ENCODE measurements at regions not wholly inside any gene's neighbourhood (a gene's known extent, or its start where the extent isn't known, plus 50 kb on each side); places are given as distances from the start of the nearest gene placed in this dataset.
"Not testable (repeated sequence)": the region's sequence is repeated elsewhere in the genome, so short reads cannot be mapped to it uniquely, and the experiment has no call there.

DNA sequence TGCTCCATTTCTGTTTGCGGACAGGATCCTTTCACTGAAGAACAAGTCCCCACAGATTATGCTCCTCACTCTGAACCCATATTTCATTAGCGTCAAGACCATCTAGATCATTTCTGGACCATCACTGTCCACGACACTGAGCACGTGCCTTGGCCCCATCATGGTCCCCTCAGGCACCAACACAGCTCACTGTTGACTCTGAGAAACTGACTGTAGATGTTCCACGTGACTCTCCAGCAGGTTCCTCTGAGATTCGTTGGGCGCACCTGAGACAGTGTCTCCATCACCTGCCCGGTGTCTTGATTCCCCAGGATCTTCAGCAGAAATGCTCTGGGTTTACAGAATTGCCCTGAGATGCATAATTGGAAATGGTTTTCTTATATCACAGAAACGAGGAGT lies 985.4 kb downstream of the TMEM121 start:
- ATAC-seq, result no peak
- no peak overlapping the region for H3K27ac ChIP-seq
- TF ChIP-seq, protein P1, sequence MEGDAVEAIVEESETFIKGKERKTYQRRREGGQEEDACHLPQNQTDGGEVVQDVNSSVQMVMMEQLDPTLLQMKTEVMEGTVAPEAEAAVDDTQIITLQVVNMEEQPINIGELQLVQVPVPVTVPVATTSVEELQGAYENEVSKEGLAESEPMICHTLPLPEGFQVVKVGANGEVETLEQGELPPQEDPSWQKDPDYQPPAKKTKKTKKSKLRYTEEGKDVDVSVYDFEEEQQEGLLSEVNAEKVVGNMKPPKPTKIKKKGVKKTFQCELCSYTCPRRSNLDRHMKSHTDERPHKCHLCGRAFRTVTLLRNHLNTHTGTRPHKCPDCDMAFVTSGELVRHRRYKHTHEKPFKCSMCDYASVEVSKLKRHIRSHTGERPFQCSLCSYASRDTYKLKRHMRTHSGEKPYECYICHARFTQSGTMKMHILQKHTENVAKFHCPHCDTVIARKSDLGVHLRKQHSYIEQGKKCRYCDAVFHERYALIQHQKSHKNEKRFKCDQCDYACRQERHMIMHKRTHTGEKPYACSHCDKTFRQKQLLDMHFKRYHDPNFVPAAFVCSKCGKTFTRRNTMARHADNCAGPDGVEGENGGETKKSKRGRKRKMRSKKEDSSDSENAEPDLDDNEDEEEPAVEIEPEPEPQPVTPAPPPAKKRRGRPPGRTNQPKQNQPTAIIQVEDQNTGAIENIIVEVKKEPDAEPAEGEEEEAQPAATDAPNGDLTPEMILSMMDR (IDR thresholded peaks at IDR 0.05), result no peak
- TF ChIP-seq POLR2A (IDR thresholded peaks at IDR 0.05), result no peak
- no peak overlapping the region for H3K4me3 ChIP-seq
- WGBS, 2 donors, result 46 to 47% methylated on average over 9 of the region's 9 CpGs
- no peaks in the 10 kb centered on the region for H3K27me3 ChIP-seq
- H3K9me3 ChIP-seq, result no peaks in the 10 kb centered on the region
- H3K4me1 ChIP-seq, result no peaks in the 10 kb centered on the region
- intact Hi-C loops (cut with DNase I), result no loop called here
- DNase-seq, result no peak
- H3K36me3 ChIP-seq (replicated peaks in 1 of 2; ENCODE audit: insufficient read depth in 1 of 2, low read depth in 2 of 2), result no peaks in the 10 kb centered on the region

DNA sequence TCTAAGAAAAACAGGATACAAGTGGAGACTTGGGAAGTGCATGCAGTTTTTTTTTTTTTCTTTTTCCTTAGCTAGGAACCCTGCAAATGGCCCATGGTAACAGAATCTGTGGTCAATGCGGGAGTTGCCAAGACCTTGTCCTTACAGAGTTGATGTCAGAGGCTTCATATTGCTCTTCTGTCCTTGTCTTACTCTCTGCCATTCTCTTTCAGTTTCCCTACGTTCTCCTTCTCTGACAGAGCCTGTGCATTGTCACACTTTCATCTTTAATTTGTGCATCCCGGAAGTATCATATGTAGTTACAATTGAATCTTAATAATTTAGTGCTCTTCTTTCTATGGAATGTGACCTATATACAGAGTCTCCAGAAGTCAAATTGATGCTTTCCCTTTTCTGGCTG lies 986.9 kb downstream of the TMEM121 start:
- DNase-seq (no peak), ATAC-seq (no peak)
- Histone ChIP-seq H3K27ac (no peak overlapping the region), H3K36me3 (replicated peaks in 1 of 2; ENCODE audit: insufficient read depth in 1 of 2, low read depth in 2 of 2) (no peaks in the 10 kb centered on the region), H3K4me3 (no peak overlapping the region), H3K9me3 (no peaks in the 10 kb centered on the region), H3K4me1 (no peaks in the 10 kb centered on the region), H3K27me3 (no peaks in the 10 kb centered on the region)
- no peak for TF ChIP-seq POLR2A (IDR thresholded peaks at IDR 0.05)
- TF ChIP-seq, protein P1 (IDR thresholded peaks at IDR 0.05), result no peak
- intact Hi-C loops (cut with DNase I), result no loop called here
- WGBS, 2 donors, result 25 to 39% methylated on average over 3 of the region's 3 CpGs

DNA sequence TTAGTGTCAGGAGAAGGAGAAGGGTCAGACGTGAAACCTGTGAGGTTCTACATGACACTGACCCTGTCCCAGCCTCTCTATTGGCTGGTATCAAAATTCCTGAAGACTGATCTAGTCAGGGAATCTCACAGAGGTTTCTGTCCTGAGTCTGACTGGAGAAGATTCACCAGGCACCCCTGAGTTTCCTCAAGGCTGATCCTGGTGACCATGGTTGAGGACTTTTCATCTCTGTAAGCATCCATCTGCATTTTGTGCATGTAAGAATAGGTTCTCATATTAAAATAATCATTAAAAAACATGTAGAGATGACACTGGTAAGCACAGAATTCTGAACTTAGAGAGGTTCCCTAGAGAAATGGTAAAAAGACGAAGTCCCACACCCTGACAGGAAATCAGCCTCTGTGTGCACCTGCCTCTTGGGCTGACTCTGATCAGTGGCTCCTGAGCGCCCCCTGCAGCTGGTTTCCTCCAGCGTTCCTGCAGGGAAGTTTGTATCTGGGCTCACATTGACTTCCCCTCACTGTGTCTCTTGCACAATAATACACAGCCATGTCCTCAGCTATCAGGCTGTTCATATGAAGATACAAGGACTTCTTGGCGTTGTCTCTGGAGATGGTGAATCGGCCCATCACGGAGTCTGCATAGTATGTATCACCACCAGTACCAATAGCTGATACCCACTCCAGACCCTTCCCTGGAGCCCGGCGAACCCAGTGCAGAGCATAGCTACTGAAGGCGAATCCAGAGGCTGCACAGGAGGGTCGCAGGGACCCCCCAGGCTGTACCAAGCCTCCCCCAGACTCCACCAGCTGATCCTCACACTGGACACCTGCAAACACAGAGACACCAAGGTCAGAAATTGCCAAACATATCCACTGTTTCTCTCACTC lies 991.9 kb downstream of the TMEM121 start:
- no peaks in the 10 kb centered on the region for H3K4me1 ChIP-seq
- H3K27me3 ChIP-seq, result no peaks in the 10 kb centered on the region
- no peak for ATAC-seq
- intact Hi-C loops (cut with DNase I), result no loop called here
- H3K27ac ChIP-seq, result no peak overlapping the region
- no peaks in the 10 kb centered on the region for H3K9me3 ChIP-seq
- H3K36me3 ChIP-seq (replicated peaks in 1 of 2; ENCODE audit: insufficient read depth in 1 of 2, low read depth in 2 of 2), result no peaks in the 10 kb centered on the region
- no peak overlapping the region for H3K4me3 ChIP-seq
- 28 to 34% methylated on average over 8 to 10 of the region's 11 CpGs for WGBS, 2 donors
- peak in 3 of 4 donors; percentile 29 to 38 (median 30) for DNase-seq
- TF ChIP-seq, protein P1 (IDR thresholded peaks at IDR 0.05), result peak in 2 of 7 experiments; percentile 14 to 16
- no peak for TF ChIP-seq POLR2A (IDR thresholded peaks at IDR 0.05)

DNA sequence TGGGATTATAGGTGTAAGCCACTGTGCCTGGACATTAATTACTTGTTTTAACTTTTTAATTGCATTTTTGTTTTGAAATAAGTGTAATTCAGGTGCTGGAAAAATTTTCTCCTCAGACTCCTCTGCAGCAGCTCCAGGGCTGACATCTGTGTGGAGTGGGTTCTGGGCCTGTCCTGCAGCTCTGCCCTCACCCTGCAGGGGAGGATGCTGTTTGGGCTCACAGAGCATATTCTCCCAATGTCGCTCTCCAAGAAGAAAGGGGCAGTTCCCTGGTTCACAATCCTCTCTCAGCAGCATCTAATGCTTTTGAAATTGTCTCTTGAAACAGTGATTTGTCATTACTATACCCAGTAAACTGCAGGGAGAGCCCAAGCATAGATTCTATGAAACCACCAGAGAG lies 995.7 kb downstream of the TMEM121 start:
- ATAC-seq; intact Hi-C loops (cut with DNase I); DNase-seq; H3K36me3 ChIP-seq (replicated peaks in 1 of 2; ENCODE audit: insufficient read depth in 1 of 2, low read depth in 2 of 2); H3K27ac ChIP-seq; H3K4me1 ChIP-seq; H3K4me3 ChIP-seq; H3K27me3 ChIP-seq; H3K9me3 ChIP-seq: not testable (repeated sequence)
- WGBS, 2 donors, result 31 to 33% methylated on average over 1 of the region's 1 CpG

DNA sequence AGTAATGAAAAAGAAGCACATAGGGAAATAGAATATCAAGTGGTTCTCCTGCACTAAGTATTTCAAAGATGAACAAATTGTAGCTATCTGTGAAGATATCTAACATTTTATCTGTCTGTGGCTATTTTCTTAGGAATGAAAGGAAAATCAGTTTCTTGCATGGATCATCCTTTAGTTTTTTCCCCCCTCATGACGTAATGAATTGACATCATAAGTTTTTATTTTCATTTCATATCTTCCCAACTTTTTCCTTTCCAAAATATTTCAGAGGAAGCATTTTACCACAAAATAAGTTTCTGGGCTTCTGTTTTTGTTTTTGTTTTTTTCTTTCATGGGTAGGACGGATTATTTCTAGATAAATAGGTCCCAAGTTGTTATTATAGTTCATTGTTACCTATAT lies 996.6 kb downstream of the TMEM121 start:
- intact Hi-C loops (cut with DNase I), result no loop called here
- H3K4me1 ChIP-seq, result no peaks in the 10 kb centered on the region
- TF ChIP-seq POLR2A (IDR thresholded peaks at IDR 0.05), result no peak
- TF ChIP-seq, protein P1 (IDR thresholded peaks at IDR 0.05), result no peak
- H3K4me3 ChIP-seq, result no peak overlapping the region
- WGBS, 2 donors, result 6 to 10% methylated on average over 2 of the region's 2 CpGs
- no peaks in the 10 kb centered on the region for H3K9me3 ChIP-seq
- ATAC-seq, result no peak
- no peak for DNase-seq
- H3K27me3 ChIP-seq, result no peaks in the 10 kb centered on the region
- H3K27ac ChIP-seq, result no peak overlapping the region
- H3K36me3 ChIP-seq (replicated peaks in 1 of 2; ENCODE audit: insufficient read depth in 1 of 2, low read depth in 2 of 2), result no peaks in the 10 kb centered on the region

Data from body of pancreas (tissue), 4 donors.